ENCODE measurements at regions not wholly inside any gene's neighbourhood (a gene's known extent, or its start where the extent isn't known, plus 50 kb on each side); places are given as distances from the start of the nearest gene placed in this dataset.
"Not testable (repeated sequence)": the region's sequence is repeated elsewhere in the genome, so short reads cannot be mapped to it uniquely, and the experiment has no call there.

DNA sequence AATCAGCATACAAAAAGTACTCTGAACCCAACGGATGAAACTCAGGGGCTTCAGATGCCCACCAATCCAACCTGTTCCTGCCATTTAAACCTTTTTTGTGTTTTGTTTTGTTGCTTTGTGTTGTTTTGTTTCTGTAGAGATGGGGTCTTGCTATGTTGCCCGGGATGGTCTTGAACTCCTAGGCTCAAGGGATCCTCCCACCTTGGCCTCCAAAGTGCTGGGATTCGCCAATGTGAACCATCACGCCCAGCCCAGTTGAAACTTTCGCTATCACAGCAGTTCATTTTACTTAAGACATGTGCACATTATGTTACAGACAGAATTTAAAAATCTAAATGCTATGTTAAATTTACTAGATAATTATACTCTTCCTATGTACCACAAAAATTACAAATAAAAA is 101.6 kb downstream of the SKIDA1 start:
- Histone ChIP-seq H3K36me3 (no peaks in the 10 kb centered on the region), H3K9me3 (peaks cover 0 to 23% (median 13%) of the 10 kb centered on the region in 8 donors), H3K27me3 (replicated peaks in 1 of 7) (no peaks in the 10 kb centered on the region), H3K27ac (no peak overlapping the region), H3K4me1 (no peaks in the 10 kb centered on the region), H3K4me3 (no peak overlapping the region)
- no peak for DNase-seq
- intact Hi-C loops (cut with DNase I; ENCODE audit: low total_unique reads) = no loop called here
- WGBS, 5 donors = 90 to 98% (median 94%) methylated on average over 5 of the region's 5 CpGs
- TF ChIP-seq POLR2A (IDR thresholded peaks at IDR 0.05) (no peak), POLR2AphosphoS5 (IDR thresholded peaks at IDR 0.05) (no peak)
- TF ChIP-seq, protein P1, sequence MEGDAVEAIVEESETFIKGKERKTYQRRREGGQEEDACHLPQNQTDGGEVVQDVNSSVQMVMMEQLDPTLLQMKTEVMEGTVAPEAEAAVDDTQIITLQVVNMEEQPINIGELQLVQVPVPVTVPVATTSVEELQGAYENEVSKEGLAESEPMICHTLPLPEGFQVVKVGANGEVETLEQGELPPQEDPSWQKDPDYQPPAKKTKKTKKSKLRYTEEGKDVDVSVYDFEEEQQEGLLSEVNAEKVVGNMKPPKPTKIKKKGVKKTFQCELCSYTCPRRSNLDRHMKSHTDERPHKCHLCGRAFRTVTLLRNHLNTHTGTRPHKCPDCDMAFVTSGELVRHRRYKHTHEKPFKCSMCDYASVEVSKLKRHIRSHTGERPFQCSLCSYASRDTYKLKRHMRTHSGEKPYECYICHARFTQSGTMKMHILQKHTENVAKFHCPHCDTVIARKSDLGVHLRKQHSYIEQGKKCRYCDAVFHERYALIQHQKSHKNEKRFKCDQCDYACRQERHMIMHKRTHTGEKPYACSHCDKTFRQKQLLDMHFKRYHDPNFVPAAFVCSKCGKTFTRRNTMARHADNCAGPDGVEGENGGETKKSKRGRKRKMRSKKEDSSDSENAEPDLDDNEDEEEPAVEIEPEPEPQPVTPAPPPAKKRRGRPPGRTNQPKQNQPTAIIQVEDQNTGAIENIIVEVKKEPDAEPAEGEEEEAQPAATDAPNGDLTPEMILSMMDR (IDR thresholded peaks at IDR 0.05 in 8 of 11, conservative IDR thresholded peaks at IDR 0.05 in 3 of 11) = no peak

DNA sequence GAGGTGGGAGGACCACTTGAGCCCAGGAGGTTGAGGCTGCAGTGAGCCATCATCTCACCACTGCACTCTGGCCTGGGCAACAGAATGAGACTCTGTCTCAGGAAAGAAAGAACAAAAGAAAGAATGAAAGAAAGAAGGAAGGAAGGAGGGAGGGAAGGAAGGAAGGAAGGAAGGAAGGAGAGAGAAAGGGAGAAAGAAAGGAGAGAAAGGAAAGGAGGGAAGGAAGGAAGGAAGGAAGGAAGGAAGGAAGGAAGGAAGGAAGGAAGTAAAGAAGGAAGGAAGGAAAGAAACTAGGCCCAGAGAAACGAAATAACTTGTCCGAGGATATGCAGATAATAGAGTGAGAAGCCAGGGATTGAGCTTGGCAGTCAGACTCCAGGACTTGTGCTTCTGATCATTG is 102.1 kb downstream of the SKIDA1 start:
- intact Hi-C loops (cut with DNase I; ENCODE audit: low total_unique reads) = no loop called here
- no peak for DNase-seq
- 54 to 70% (median 54%) methylated on average over 2 of the region's 2 CpGs for WGBS, 5 donors
- Histone ChIP-seq H3K4me3 (no peak overlapping the region), H3K27ac (no peak overlapping the region), H3K27me3 (replicated peaks in 1 of 7) (no peaks in the 10 kb centered on the region), H3K36me3 (no peaks in the 10 kb centered on the region), H3K9me3 (peaks cover 0 to 20% (median 13%) of the 10 kb centered on the region in 8 donors), H3K4me1 (no peaks in the 10 kb centered on the region)
- TF ChIP-seq, protein P1 (IDR thresholded peaks at IDR 0.05 in 8 of 11, conservative IDR thresholded peaks at IDR 0.05 in 3 of 11) = no peak
- TF ChIP-seq POLR2A (IDR thresholded peaks at IDR 0.05) = no peak
- no peak for TF ChIP-seq POLR2AphosphoS5 (IDR thresholded peaks at IDR 0.05)

DNA sequence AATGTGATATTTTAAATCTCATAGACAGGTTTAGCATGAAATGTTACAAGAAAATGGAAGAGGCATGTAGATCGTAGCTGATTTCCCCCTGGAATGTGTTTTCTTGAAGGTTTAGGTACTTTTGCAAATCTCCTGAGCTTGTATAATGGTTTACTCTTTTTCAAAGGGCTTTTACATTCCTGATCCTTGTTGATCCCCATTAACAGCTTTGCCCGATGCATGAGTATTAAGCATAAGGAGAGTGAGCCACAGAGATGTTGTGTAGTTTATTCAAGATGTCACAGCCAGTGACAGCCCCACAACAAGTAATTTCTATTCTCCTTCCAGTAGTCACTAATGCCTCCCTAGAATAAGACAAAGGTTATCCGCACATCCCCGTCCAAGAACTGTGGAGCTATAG is 103.7 kb downstream of the SKIDA1 start:
- Histone ChIP-seq H3K36me3 (no peaks in the 10 kb centered on the region), H3K9me3 (peaks cover 0 to 5% (median 2%) of the 10 kb centered on the region in 8 donors), H3K4me3 (no peak overlapping the region), H3K4me1 (no peaks in the 10 kb centered on the region), H3K27me3 (replicated peaks in 1 of 7) (no peaks in the 10 kb centered on the region), H3K27ac (no peak overlapping the region)
- TF ChIP-seq POLR2A (IDR thresholded peaks at IDR 0.05) = no peak
- no peak for TF ChIP-seq POLR2AphosphoS5 (IDR thresholded peaks at IDR 0.05)
- TF ChIP-seq, protein P1 (IDR thresholded peaks at IDR 0.05 in 8 of 11, conservative IDR thresholded peaks at IDR 0.05 in 3 of 11) = no peak
- no peak for DNase-seq
- 88 to 96% (median 91%) methylated on average over 4 of the region's 4 CpGs for WGBS, 5 donors
- intact Hi-C loops (cut with DNase I; ENCODE audit: low total_unique reads) = no loop called here

DNA sequence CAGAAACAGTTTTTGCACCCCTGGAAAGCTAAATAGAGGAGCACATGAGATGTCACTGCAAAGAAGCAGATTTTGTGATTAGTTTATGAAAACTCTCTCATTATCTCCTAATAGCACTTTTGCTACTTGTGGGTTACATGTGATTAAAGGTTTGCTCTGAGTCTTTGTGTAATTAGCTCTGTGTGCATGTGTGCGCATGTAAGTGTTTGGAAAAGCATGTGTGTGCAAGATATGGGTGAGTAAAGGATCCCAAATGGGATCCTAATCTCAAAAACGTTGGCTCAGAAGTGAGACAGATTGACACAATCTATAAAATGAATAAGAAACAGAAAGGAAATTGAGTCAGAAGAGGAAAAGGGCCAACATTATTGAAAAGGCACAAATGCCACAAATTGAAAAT is 104.5 kb downstream of the SKIDA1 start:
- intact Hi-C loops (cut with DNase I; ENCODE audit: low total_unique reads) = no loop called here
- TF ChIP-seq POLR2A (IDR thresholded peaks at IDR 0.05) = no peak
- no peak for TF ChIP-seq POLR2AphosphoS5 (IDR thresholded peaks at IDR 0.05)
- TF ChIP-seq, protein P1 (IDR thresholded peaks at IDR 0.05 in 8 of 11, conservative IDR thresholded peaks at IDR 0.05 in 3 of 11) = no peak
- Histone ChIP-seq H3K4me3 (no peak overlapping the region), H3K27me3 (replicated peaks in 1 of 7) (no peaks in the 10 kb centered on the region), H3K27ac (no peak overlapping the region), H3K4me1 (no peaks in the 10 kb centered on the region), H3K36me3 (no peaks in the 10 kb centered on the region), H3K9me3 (no peaks in the 10 kb centered on the region)
- WGBS, 5 donors = 58 to 71% (median 68%) methylated on average over 2 of the region's 2 CpGs
- no peak for DNase-seq

DNA sequence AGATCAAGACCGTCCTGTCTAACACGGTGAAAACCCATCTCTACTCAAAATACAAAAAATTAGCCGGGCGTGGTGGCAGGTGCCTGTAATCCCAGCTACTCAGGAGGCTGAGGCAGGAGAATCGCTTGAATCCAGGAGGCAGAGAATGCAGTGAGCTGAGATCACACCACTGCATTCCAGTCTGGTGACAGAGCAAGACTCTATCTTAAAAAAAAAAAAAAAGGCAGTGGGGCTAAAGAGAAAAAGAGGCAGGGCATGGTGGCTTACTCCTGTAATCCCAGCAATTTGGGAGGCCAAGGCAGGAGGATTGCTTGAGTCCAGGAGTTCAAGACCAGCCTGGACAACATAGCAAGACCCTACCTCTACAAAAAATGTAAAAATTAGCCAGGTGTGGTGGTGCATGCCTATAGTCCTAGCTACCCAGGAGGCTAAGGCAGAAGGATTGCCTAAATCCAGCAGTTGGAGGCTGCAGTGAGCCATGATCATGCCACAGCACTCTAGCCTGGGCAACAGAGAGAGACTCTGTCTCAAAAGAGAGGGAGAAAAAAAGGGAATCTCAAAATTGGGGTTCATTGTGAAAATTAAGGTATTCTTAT is 106.4 kb downstream of the SKIDA1 start:
- 88 to 95% (median 93%) methylated on average over 5 of the region's 5 CpGs for WGBS, 5 donors
- H3K27ac ChIP-seq; intact Hi-C loops (cut with DNase I; ENCODE audit: low total_unique reads); H3K4me3 ChIP-seq; H3K9me3 ChIP-seq; H3K4me1 ChIP-seq; H3K36me3 ChIP-seq; DNase-seq; H3K27me3 ChIP-seq (replicated peaks in 1 of 7): not testable (repeated sequence)
